ENCODE measurements at regions not wholly inside any gene's neighbourhood (a gene's known extent, or its start where the extent isn't known, plus 50 kb on each side); places are given as distances from the start of the nearest gene placed in this dataset.

DNA sequence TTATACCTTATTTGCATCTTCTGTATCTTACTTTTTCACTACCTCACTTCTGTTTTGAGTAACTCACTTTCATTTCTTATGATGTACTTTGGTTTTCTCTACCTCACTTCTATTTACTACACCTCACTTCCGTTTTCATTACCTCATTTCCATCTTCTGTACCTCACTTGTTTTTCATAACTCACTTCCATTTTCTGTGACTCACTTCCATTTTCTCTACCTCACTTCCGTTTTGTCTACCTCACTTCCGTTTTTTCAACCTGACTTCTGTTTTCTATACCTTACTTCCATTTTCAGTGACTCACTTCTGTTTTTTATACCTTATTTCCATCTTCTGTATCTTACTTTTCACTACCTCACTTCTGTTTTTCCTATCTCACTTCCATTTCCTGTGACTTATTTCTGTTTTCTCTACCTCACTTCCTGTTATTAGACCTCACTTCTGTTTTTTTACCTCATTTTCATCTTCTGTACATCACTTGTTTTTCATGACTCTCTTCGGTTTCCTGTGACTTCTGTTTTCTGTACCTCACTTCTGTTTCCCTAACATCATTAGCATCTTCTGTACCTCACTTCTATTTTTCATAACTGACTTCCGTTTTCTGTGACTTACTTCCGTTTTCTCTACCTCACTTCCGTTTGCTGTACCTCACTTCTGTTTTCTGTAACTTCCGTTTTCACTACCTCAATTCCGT is 493.1 kb upstream of the AKR1E2 start:
- Mint-ChIP-seq H3K9me3 (no peaks in the 10 kb centered on the region), H3K36me3 (no peaks in the 10 kb centered on the region), H3K27ac (no peak overlapping the region), H3K4me3 (no peak overlapping the region), H3K27me3 (no peaks in the 10 kb centered on the region), H3K4me1 (no peaks in the 10 kb centered on the region)
- ChIA-PET POLR2A (no interaction called here), CTCF (no interaction called here)
- peak in 1 of 35 experiments; percentile 22 for DNase-seq
- H3K4me3 ChIP-seq (ENCODE audit: control insufficient read depth in 1 of 2, extremely low read depth in 1 of 2, low read length in 1 of 2), result no peak overlapping the region
- WGBS (ENCODE audit: insufficient coverage), result 71% methylated on average over 9 of the region's 9 CpGs
- no peaks in the 10 kb centered on the region for H3K4me1 ChIP-seq (ENCODE audit: control insufficient read depth in 1 of 2, extremely low read depth in 1 of 2, insufficient read depth in 2 of 2, low read length in 2 of 2)
- no peaks in the 10 kb centered on the region for H3K9me3 ChIP-seq
- H3K27ac ChIP-seq (ENCODE audit: low read length), result no peak overlapping the region
- ATAC-seq (replicated peaks in 1 of 4), result no peak
- no peaks in the 10 kb centered on the region for H3K27me3 ChIP-seq (replicated peaks in 1 of 2; ENCODE audit: control insufficient read depth in 2 of 2, extremely low read depth in 1 of 2, insufficient read depth in 2 of 2, low read length in 1 of 2)
- H3K36me3 ChIP-seq (ENCODE audit: control insufficient read depth in 2 of 2, extremely low read depth in 1 of 2, insufficient read depth in 1 of 2, low read length in 1 of 2), result no peaks in the 10 kb centered on the region

DNA sequence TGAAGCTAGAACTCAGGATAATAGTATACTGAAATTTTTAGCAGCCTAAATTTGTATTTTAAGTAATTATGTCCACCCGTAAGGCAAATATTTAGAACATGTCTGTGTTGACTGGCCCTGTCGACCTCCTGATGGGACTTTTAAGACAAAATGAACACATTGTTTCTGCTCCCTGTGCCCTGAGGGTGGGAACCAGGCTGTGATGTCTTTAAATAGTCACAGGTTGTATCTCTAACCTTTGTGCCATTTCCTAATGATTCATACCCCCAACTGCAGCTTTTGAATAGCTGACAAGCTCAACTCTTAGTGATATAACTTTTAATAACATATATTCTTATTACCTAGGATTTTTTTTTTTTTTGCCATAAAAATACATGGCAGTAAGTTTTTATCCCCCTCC is 494.9 kb upstream of the AKR1E2 start:
- H3K27me3 ChIP-seq (replicated peaks in 1 of 2; ENCODE audit: control insufficient read depth in 2 of 2, extremely low read depth in 1 of 2, insufficient read depth in 2 of 2, low read length in 1 of 2), result no peaks in the 10 kb centered on the region
- H3K27ac ChIP-seq (ENCODE audit: low read length), result no peak overlapping the region
- H3K4me1 Mint-ChIP-seq, result no peaks in the 10 kb centered on the region
- DNase-seq, result no peak
- no peak overlapping the region for H3K27ac Mint-ChIP-seq
- H3K9me3 Mint-ChIP-seq, result no peaks in the 10 kb centered on the region
- CTCF ChIA-PET, result no interaction called here
- H3K4me3 Mint-ChIP-seq, result no peak overlapping the region
- no CpG with 5 or more reads among the region's 2 CpGs for WGBS (ENCODE audit: insufficient coverage)
- H3K4me1 ChIP-seq (ENCODE audit: control insufficient read depth in 1 of 2, extremely low read depth in 1 of 2, insufficient read depth in 2 of 2, low read length in 2 of 2), result no peaks in the 10 kb centered on the region
- H3K36me3 Mint-ChIP-seq, result no peaks in the 10 kb centered on the region
- POLR2A ChIA-PET, result no interaction called here
- H3K9me3 ChIP-seq, result no peaks in the 10 kb centered on the region
- no peak for ATAC-seq (replicated peaks in 1 of 4)
- no peaks in the 10 kb centered on the region for H3K36me3 ChIP-seq (ENCODE audit: control insufficient read depth in 2 of 2, extremely low read depth in 1 of 2, insufficient read depth in 1 of 2, low read length in 1 of 2)
- no peak overlapping the region for H3K4me3 ChIP-seq (ENCODE audit: control insufficient read depth in 1 of 2, extremely low read depth in 1 of 2, low read length in 1 of 2)
- no peaks in the 10 kb centered on the region for H3K27me3 Mint-ChIP-seq

DNA sequence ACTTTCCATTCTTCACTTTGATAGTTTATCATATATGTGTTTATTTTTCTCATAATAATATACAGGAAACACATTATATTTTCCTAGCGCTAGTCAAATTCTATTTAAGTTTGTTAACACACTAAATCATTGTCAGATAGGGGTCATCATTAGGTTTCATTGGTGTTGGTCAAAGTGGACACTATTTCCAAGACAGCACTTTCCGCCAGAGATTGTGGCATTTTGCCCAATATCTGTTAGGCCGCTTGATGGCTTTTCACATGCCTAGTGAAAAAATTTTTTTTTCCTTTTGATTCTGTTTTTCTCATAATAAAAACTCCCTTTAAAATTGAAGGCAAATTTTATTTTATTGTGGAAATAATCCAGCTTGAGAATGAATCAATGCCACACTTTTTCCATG is 495.4 kb upstream of the AKR1E2 start:
- ChIA-PET POLR2A (no interaction called here), CTCF (no interaction called here)
- no peaks in the 10 kb centered on the region for H3K9me3 ChIP-seq
- ATAC-seq (replicated peaks in 1 of 4) (no peak), DNase-seq (no peak)
- 100% methylated on average over 1 of the region's 3 CpGs for WGBS (ENCODE audit: insufficient coverage)
- Mint-ChIP-seq H3K4me1 (no peaks in the 10 kb centered on the region), H3K4me3 (no peak overlapping the region), H3K27me3 (no peaks in the 10 kb centered on the region), H3K27ac (no peak overlapping the region), H3K36me3 (no peaks in the 10 kb centered on the region), H3K9me3 (no peaks in the 10 kb centered on the region)
- H3K36me3 ChIP-seq (ENCODE audit: control insufficient read depth in 2 of 2, extremely low read depth in 1 of 2, insufficient read depth in 1 of 2, low read length in 1 of 2), result no peaks in the 10 kb centered on the region
- H3K27ac ChIP-seq (ENCODE audit: low read length), result no peak overlapping the region
- H3K4me3 ChIP-seq (ENCODE audit: control insufficient read depth in 1 of 2, extremely low read depth in 1 of 2, low read length in 1 of 2), result no peak overlapping the region
- H3K4me1 ChIP-seq (ENCODE audit: control insufficient read depth in 1 of 2, extremely low read depth in 1 of 2, insufficient read depth in 2 of 2, low read length in 2 of 2), result no peaks in the 10 kb centered on the region
- H3K27me3 ChIP-seq (replicated peaks in 1 of 2; ENCODE audit: control insufficient read depth in 2 of 2, extremely low read depth in 1 of 2, insufficient read depth in 2 of 2, low read length in 1 of 2), result no peaks in the 10 kb centered on the region

DNA sequence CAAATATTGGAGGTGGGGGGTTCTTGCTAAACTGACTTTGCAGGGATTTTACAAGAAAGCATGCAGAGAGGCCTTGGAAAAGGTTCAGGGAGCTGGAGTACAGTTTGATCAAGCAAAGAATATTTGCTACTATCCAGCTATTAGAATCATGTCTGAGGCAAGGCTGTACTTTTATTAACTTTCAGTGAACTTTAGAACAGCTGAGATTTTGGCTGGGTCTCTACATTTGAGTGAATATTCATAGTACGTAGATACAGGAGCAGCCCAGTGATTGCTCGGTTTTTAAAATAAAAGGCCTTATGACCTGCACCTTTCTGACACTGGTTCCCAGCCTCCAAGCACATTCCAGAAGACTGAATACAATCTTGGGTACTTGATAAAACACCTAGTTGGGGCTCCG is 496.8 kb upstream of the AKR1E2 start:
- no peaks in the 10 kb centered on the region for H3K4me1 ChIP-seq (ENCODE audit: control insufficient read depth in 1 of 2, extremely low read depth in 1 of 2, insufficient read depth in 2 of 2, low read length in 2 of 2)
- no peak overlapping the region for H3K4me3 Mint-ChIP-seq
- ATAC-seq (replicated peaks in 1 of 4) (no peak), DNase-seq (no peak)
- H3K27me3 ChIP-seq (replicated peaks in 1 of 2; ENCODE audit: control insufficient read depth in 2 of 2, extremely low read depth in 1 of 2, insufficient read depth in 2 of 2, low read length in 1 of 2), result no peaks in the 10 kb centered on the region
- H3K36me3 Mint-ChIP-seq, result no peaks in the 10 kb centered on the region
- CTCF ChIA-PET, result interaction anchor here in 1 of 2 donors (0.6 kb wide), 1 partner anchor 251 kb away, joined by 3 read pairs; no protein-coding TSS in a partner anchor
- no peak overlapping the region for H3K4me3 ChIP-seq (ENCODE audit: control insufficient read depth in 1 of 2, extremely low read depth in 1 of 2, low read length in 1 of 2)
- H3K27me3 Mint-ChIP-seq, result peaks cover 0 to 4% of the 10 kb centered on the region in 2 donors
- H3K27ac Mint-ChIP-seq, result no peak overlapping the region
- no peaks in the 10 kb centered on the region for H3K9me3 Mint-ChIP-seq
- H3K27ac ChIP-seq (ENCODE audit: low read length), result no peak overlapping the region
- H3K4me1 Mint-ChIP-seq, result no peaks in the 10 kb centered on the region
- H3K36me3 ChIP-seq (ENCODE audit: control insufficient read depth in 2 of 2, extremely low read depth in 1 of 2, insufficient read depth in 1 of 2, low read length in 1 of 2), result no peaks in the 10 kb centered on the region
- H3K9me3 ChIP-seq, result no peaks in the 10 kb centered on the region
- POLR2A ChIA-PET, result no interaction called here
- 100% methylated on average over 2 of the region's 3 CpGs for WGBS (ENCODE audit: insufficient coverage)

- H3K27ac Mint-ChIP-seq, result no peak overlapping the region
Measured at GRCh38 chr10:4326647-4327046, 499.4 kb upstream of the AKR1E2 start.

GRCh38 chr10:4319870-4320367 is 506.1 kb upstream of the AKR1E2 start:
- ATAC-seq (replicated peaks in 1 of 4), result no peak
- no peaks in the 10 kb centered on the region for H3K9me3 ChIP-seq
- ChIA-PET CTCF (interaction anchor here in 1 of 2 donors (0.5 kb wide), 1 partner anchor 20 kb away, joined by 3 read pairs; no protein-coding TSS in a partner anchor), POLR2A (no interaction called here)
- H3K4me1 ChIP-seq (ENCODE audit: control insufficient read depth in 1 of 2, extremely low read depth in 1 of 2, insufficient read depth in 2 of 2, low read length in 2 of 2), result no peaks in the 10 kb centered on the region
- H3K36me3 ChIP-seq (ENCODE audit: control insufficient read depth in 2 of 2, extremely low read depth in 1 of 2, insufficient read depth in 1 of 2, low read length in 1 of 2), result no peaks in the 10 kb centered on the region
- Mint-ChIP-seq H3K27ac (no peak overlapping the region), H3K4me1 (no peaks in the 10 kb centered on the region), H3K9me3 (no peaks in the 10 kb centered on the region), H3K4me3 (no peak overlapping the region), H3K27me3 (peaks cover 0 to 8% of the 10 kb centered on the region in 2 donors), H3K36me3 (no peaks in the 10 kb centered on the region)
- no peak for DNase-seq
- H3K27ac ChIP-seq (ENCODE audit: low read length), result no peak overlapping the region
- 88% methylated on average over 6 of the region's 8 CpGs for WGBS (ENCODE audit: insufficient coverage)
- H3K4me3 ChIP-seq (ENCODE audit: control insufficient read depth in 1 of 2, extremely low read depth in 1 of 2, low read length in 1 of 2), result no peak overlapping the region
- H3K27me3 ChIP-seq (replicated peaks in 1 of 2; ENCODE audit: control insufficient read depth in 2 of 2, extremely low read depth in 1 of 2, insufficient read depth in 2 of 2, low read length in 1 of 2), result no peaks in the 10 kb centered on the region

More at GRCh38 chr10:4326647-4327046, 499.4 kb upstream of the AKR1E2 start:
- no peak overlapping the region for H3K4me3 Mint-ChIP-seq
- Histone ChIP-seq H3K27me3 (replicated peaks in 1 of 2; ENCODE audit: control insufficient read depth in 2 of 2, extremely low read depth in 1 of 2, insufficient read depth in 2 of 2, low read length in 1 of 2) (no peaks in the 10 kb centered on the region), H3K4me3 (ENCODE audit: control insufficient read depth in 1 of 2, extremely low read depth in 1 of 2, low read length in 1 of 2) (no peak overlapping the region), H3K9me3 (no peaks in the 10 kb centered on the region), H3K27ac (ENCODE audit: low read length) (no peak overlapping the region), H3K36me3 (ENCODE audit: control insufficient read depth in 2 of 2, extremely low read depth in 1 of 2, insufficient read depth in 1 of 2, low read length in 1 of 2) (no peaks in the 10 kb centered on the region), H3K4me1 (ENCODE audit: control insufficient read depth in 1 of 2, extremely low read depth in 1 of 2, insufficient read depth in 2 of 2, low read length in 2 of 2) (no peaks in the 10 kb centered on the region)
- H3K36me3 Mint-ChIP-seq, result no peaks in the 10 kb centered on the region
- H3K27me3 Mint-ChIP-seq, result peaks cover 0 to 8% of the 10 kb centered on the region in 2 donors
- no peaks in the 10 kb centered on the region for H3K4me1 Mint-ChIP-seq
- ATAC-seq (replicated peaks in 1 of 4) (no peak), DNase-seq (no peak)
- no peaks in the 10 kb centered on the region for H3K9me3 Mint-ChIP-seq
- POLR2A ChIA-PET, result no interaction called here
- 94% methylated on average over 4 of the region's 5 CpGs for WGBS (ENCODE audit: insufficient coverage)
- CTCF ChIA-PET, result no interaction called here
